ENCODE measurements at regions not wholly inside any gene's neighbourhood (a gene's known extent, or its start where the extent isn't known, plus 50 kb on each side); places are given as distances from the start of the nearest gene placed in this dataset.

GRCh38 chrX:7987160-7988012 lies 60.2 kb upstream of the PNPLA4 start:
- TF ChIP-seq, protein P1, sequence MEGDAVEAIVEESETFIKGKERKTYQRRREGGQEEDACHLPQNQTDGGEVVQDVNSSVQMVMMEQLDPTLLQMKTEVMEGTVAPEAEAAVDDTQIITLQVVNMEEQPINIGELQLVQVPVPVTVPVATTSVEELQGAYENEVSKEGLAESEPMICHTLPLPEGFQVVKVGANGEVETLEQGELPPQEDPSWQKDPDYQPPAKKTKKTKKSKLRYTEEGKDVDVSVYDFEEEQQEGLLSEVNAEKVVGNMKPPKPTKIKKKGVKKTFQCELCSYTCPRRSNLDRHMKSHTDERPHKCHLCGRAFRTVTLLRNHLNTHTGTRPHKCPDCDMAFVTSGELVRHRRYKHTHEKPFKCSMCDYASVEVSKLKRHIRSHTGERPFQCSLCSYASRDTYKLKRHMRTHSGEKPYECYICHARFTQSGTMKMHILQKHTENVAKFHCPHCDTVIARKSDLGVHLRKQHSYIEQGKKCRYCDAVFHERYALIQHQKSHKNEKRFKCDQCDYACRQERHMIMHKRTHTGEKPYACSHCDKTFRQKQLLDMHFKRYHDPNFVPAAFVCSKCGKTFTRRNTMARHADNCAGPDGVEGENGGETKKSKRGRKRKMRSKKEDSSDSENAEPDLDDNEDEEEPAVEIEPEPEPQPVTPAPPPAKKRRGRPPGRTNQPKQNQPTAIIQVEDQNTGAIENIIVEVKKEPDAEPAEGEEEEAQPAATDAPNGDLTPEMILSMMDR (IDR thresholded peaks at IDR 0.05) = no peak
- TF ChIP-seq EP300 (IDR thresholded peaks at IDR 0.05; ENCODE audit: low read depth) (no peak), POLR2A (IDR thresholded peaks at IDR 0.05) (no peak), POLR2AphosphoS5 (IDR thresholded peaks at IDR 0.05) (no peak)

All from transverse colon (tissue), 4 donors.